ELF-1 (cell line): ENCODE measurements at regions not wholly inside any gene's neighbourhood (a gene's known extent, or its start where the extent isn't known, plus 50 kb on each side); places are given as distances from the start of the nearest gene placed in this dataset.

ENCODE experiments used
- DNase-seq: peaks from one replicate; pipeline ENCODE4 v3.0.0-alpha.2; 2016; ENCODE audit warnings: low read depth, low spot score

DNA sequence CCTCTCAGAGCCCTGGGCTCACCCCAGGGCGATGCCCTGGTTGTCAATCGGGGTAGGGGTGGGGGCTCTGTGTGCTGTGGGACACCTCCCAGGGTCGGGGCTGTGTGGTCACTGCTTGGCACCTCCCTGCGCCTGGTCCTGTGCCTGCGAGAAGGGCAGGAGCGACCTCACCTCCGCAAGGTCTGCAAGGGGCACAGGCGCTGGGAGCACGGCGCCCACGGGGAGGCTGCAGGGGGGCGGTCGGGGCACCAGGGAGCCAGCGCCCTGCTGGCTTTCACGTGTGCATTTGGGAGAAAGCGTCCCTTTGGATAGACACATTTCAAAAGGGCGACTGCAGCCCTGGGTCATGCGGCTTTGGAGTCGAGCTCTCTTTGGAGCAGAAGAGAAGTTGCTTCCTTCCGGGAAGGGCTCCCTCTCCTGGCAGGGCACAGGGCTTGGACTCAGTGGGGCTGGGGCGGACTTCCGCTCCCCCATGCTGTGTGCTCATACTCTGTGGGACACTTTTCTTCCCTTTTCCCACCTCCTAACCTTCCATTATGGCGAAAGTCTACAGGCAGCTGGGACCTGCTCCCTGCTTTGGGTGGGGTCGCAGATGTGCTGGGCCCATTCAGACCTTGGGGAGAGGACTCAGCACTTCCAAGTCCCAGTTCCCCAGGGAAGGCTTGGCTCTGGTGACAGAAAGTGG is 52.9 kb upstream of the SLC28A3 start:
- DNase-seq, result no peak

DNA sequence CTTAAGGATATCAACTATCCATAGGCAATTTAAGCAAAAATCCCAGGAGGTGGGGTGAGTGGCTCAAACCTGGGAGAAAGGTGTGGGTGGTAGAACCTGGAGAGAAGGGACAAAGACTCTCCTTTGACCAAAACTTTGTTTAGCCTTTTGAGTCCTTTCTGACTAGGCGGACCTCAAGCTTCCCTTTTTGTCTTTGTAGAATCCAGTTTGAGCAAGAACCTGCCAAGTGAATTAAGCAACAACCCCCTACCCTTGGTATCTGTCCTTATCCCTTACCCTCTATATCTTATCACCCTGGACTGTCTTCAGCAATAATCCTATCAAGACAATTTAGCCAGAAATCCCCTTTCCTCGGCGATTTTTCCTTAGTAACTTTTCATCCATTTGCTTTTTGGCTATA is 53.5 kb upstream of the SLC28A3 start:
- DNase-seq, result no peak

DNA sequence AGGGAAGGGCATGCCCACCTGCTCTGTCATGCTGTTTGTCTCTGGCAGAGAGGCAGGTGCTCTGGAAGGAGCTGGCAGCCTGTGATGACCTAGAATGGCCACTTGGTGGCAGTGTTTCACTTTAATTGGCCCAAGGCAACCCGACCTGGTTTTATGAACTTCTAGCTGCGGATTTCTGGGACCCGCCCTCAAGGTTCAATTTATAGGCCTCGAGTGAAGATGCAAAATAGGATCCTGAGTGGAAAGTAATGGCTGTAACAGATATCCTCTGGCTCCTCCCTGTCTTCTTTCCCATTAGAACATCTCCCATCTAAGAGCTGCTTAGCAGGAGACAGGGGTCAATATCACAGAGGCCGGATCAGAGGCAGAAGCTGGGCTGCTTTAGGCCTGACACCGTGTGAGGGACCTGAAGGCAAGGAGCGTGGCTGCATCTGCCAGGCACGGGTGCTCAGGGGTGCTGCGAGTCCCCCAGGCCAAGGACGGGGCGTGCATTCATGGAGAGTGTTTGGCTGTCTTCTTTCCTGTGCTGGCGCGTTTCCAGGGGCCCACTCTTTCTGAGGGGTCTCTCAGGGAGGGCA is 56.7 kb upstream of the SLC28A3 start:
- peak; percentile 86 for DNase-seq

DNA sequence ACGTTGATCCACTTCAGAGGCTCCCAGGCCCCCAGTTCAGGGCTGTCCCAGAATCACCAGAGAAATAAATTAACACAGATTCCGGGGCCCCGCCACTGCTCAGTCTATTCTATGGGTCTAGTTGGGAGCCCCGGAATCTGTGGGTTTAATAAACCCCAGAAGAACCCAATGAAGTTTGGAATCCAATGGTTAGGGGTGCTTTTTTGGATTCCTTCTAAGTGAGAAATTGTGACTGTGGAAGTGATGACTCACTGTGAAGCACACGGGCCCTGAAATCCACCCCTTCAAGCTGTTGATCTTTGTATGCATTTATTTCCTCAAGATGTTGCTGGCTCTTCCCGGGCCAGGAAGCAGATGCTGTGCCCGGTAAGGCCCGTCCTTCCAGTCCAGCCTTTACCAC is 57.3 kb upstream of the SLC28A3 start:
- DNase-seq, result no peak

DNA sequence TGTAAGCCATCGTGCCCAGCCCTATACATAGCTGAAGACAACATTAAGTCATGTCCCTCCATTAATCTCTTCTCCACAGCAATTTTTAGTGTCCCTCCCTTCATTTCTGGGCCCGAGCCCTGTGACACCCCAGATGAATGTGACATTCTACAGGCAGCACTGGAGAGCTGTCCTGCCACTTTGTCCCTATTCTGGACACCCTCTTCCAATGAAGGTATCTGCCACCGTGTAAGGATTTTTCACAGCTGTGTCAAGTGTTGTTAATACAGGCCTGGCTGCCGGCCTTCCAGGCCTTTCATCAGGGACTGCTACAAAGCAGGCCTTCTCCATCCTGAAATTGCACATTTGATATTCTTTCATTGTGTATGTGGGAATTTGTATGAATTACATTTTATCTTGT is 62.0 kb upstream of the SLC28A3 start:
- no peak for DNase-seq

DNA sequence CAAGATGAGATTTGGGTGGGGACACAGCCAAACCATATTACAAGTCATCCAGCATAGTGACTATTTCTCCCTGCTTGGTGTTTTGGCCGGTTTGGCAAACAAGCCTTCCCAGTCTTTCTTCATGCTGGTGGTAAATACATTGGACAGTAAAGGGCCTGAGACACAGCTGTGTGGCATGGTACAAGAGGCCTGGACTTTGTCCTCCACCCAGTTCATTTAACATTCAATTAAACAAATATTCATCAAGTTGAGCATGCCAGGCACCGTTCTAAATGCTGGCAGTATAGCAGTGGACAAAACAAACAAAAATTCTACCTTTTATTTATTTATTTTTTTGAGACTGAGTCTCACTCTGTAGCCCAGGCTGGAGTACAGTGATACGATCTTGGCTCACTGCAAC is 62.7 kb upstream of the SLC28A3 start:
- DNase-seq, result no peak

DNA sequence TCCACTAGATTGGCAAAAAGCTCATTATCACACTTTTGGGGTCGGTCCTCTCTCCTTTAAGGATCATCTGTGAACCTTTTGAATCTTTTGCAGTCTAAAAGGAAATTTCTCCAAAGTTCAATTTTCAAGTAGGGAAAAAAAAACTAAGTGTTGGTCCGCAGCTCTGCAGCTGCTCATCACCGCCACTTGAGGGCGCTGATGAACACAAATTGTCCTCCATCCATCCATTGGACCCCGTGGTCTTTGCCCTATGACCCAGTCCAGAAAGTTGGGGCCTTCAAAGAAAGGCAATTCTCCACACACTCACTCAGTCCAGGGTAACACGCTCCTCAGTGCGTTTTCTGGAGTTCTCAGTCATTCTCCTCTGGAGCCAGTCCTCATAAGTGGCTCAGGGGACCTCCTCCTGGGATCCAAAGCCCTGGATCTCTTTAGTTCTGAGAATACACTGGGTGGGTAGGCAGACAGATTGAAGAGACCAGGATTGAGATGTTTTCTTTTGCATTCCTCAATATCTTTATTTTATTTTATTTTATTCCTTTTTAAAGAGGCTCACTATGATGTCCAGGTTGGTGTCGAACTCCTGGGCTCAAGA is 63.6 kb upstream of the SLC28A3 start:
- peak; percentile 58 for DNase-seq

DNA sequence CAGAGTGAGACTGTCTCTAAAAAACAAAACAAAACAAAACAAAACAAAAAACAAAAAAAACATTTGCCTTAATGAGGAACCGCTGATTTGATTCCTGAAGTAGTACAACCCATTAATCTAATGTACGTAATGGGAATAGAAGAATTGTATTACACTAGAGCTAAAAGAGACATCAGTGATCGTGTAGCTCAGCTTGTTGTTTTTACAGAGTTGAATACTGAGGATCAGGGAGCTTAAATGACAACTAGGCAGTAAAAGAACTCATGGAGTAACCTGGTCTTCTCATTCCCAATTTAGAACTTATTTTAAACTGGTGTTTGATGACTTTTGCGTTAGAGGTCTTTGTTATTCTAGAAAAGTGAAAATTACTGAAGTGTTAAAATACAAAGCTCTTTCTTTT is 65.1 kb upstream of the SLC28A3 start:
- DNase-seq, result no peak

DNA sequence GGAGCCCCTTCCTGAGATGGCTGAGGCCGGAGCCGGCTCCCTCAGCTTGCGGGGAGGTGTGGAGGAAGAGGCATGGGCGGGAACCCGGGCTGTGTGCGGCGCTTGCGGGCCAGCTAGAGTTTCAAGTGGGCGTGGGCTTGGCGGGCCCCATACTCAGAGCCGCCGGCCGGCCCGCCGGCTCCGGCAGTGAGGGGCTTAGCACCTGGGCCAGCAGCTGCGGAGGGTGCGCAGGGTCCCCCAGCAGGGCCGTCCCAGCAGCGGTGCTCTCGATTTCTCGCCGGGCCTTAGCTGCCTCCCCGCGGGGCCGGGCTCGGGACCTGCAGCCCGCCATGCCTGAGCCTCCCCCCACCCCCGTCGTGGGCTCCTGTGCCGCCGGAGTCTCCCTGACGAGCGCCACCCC is 67.9 kb upstream of the SLC28A3 start:
- DNase-seq, result peak; percentile 22

DNA sequence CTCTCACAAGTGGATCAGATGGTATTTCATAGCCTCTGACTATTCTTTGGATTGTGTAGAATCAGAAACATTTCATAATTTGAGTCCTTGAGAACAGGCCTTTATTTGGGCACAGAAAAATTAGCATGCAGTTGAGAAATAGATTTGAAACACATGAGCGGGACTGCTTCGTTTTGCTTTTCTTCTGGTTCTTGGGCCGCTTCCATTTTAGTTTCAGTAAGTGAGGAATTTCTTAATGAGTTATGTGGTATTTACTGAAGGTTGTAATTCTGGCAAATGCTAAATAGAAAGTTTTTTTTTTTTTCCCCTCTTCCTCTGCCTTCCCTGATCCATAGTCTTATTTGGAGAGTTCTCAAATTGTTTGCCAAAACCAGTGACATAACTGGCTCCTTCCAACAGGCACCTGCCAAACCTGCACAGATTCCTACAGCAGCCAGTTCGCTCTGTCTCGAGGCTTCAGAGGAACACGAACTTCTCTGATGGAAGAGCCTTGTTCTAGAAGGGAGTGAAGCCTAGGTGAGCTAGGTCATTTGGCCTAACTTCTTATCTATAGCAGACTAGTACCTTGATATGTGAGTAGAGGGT is 71.2 kb upstream of the SLC28A3 start:
- no peak for DNase-seq

DNA sequence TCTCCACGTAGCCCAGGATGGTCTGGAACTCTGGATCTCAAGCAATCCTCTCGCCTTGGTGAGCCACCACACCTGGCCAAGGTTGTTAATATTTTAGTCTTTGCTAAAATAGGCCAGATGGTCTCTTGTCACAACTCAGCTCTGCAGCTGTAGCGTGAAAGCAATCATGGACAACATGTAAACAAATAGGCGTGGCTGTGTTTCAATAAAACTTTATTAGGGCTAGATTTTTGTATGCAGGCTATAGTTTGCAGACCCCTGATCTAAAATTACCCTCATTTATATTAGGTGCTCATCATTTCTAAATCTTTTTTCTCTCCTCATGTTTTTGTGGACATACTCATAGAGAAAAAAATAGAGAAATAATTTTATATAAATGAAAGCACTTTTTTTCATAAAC is 72.1 kb upstream of the SLC28A3 start:
- no peak for DNase-seq

DNA sequence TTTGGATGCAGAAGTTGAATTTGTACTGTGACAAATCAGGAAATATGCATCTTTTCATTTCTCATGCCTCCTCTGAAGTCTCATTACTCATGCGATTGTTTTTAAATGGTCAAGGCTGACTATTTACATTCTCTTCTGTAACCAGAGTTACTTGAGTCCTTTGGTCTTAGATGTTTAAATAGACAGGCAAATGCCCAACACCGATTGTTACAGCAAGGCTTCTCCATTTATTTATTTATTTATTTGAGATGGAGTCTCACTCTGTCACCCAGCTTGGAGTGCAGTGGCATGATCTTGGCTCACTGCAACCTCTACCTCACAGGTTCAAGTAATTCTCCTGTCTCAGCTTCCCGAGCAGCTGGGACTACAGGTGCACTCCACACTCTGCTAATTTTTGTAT is 72.7 kb upstream of the SLC28A3 start:
- no peak for DNase-seq

DNA sequence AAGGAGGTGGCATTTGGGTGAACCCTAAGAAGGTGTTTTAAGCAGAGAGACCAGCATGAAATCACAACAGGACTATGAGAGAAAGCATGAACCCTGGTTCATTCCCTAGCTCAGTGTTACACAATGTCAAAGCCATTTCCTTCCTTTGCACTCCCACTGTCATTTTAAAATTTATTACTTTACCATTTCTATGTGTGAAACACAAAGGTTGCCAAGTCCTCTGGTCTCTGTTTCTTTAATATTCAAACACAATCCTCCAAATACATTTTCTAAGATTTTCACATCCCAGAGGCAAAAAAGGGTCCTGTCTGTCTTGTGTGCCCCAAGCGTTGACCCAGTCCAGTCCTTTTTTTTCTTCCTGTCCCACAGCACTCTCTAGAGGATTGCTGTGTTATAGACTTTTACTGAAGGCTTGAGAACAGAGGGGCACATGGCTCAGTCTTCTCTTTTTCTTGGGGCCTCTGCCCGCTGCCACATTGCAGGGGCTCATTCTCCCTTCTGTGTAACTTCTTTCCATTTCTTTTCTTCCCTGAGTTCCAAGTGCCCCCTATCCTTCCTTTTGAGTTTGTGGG is 78.6 kb upstream of the SLC28A3 start:
- no peak for DNase-seq

DNA sequence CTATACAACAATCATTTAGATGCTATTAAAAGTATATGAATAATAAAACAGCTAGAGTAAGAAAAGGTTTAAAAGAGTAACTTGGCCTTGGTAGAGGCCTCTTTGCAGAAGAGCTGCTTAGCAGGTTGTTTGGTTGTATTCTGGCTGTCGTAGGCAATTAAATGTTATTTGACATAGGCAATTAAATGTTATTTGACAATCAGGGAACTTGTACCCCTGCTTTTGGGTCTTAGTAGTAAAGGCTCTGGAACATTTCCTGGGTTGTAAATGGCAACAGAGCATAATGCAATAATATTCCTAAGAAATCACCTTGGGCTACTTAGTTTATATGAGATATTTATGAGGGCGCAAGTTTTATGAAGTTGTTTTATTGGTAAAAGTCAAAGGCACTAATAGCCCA is 84.4 kb upstream of the SLC28A3 start:
- DNase-seq, result no peak

DNA sequence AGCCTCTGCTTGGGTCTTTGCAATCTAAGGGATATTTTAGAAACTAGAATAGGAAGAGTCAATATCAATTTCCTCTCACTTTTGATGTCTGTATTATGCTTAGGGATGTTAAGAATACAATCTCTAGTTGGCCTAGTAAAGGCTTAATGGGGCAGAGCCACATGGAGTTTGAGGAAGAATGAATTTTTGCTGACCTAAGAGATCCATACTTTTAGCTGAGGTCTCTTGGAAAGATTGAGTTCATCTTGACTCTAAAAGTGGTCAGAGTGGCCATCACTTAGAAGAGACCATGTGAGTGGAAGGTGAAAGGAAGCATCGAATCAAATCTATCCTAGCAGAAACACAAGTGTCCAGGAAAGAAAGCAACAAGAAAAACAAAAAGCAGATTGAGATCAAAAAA is 92.2 kb upstream of the SLC28A3 start:
- DNase-seq, result no peak

DNA sequence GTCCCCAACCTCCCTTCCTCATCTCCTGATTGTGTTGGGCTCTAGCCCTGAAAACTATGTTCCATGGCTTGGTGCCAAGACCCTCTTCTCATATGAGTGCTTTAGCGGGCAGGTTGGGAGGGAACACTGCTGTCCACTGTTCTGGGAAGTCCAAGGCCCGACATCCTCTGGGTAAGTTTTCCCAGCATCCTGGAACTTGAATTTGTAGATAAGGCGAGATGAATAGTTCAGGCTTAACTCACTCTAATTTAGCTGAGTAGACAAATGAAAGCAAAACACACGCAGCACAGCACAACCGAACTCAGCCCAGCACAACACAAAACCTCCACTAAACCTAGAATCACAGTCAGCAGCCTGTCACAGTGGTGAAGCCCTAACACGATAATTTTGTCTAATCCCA is 95.3 kb upstream of the SLC28A3 start:
- DNase-seq, result no peak

DNA sequence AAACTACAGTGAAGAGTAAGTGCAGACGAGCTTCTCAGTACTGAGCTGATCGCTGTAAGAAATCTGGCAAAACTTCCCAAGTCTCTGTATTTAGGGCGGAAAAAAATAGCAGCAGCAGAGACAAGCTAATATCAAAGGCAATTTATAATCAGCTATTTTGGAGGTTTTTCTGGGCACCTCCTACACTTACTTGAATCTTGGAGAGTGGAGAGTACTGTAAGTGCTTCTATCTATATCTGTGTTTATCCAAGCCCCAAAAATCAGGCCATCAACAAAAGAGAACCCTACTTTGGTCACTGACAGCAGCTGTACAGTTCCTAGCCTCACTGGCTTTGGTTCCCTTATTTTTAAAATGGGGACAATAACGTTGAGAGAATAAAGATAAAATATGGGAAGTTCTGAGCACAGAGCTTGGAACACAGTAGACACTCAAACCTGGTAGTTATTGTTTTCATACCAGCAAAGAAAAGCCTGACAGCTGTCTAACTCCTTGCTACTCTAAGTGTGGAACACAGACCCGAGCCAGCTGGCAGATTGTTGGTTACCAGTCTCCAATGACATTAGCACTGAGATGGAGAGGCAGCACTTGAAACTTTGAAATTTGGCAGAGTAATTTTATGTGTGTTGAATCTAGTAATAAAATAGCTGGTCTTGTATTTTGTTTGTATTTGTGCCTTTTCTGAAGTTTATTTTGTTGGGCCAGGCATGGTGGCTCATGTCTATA is 96.0 kb upstream of the SLC28A3 start:
- DNase-seq, result no peak

DNA sequence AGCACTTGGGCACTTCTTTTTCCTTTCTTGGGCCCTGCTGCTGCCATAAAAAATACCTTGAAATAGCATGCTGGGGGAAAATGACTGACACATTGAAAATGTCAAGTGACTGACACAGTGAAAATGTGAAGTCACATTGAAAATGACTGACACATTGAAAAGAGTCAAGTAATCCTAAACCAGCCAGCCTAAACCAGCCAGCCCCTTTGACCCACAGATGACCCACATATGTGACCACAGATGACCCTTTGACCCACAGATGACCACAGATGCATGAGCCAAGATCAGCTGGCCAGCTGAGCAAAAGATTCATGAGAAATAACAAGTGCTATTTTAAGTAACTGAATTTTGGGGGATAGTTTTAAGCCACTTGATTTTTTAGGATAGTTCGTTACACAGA is 97.8 kb upstream of the SLC28A3 start:
- no peak for DNase-seq

DNA sequence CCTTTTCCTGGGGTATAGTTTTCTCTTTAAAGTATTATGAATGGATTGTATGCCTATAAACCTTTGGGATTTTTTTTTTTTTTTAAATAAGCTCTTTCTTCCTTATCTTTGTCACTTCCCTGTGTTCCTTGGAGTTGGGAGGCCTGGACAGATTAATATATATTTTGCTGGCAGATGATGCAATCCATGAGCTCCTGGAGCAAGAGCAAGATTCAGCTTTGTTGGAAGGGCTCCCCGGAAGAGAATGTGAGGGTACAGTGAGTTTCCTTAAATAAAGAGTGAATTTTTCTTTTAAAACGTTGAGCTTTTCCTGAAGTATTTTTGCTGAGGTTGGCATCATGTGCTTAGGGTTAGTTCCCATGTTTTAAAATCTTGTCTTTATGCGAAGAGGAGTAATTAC is 98.7 kb upstream of the SLC28A3 start:
- no peak for DNase-seq

DNA sequence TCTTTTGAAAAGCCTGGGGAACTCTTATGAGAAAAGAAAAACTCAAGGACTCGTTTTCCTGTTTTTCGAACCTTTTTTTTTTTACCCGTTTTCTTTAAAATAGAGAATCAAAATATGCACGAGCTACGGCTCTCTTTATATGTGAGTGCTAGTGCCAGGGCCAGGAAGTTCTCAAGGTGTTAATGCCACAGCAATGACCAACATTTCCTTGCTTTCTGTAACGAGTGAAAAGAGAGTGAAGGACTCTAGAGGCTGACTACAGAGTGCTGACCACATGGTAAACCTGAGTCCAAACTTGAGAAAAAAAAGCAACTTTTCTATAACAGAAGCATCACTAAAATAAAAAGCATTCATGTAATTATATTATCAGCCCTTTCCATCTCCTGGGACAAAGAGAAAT is 102.2 kb upstream of the SLC28A3 start:
- DNase-seq, result no peak

DNA sequence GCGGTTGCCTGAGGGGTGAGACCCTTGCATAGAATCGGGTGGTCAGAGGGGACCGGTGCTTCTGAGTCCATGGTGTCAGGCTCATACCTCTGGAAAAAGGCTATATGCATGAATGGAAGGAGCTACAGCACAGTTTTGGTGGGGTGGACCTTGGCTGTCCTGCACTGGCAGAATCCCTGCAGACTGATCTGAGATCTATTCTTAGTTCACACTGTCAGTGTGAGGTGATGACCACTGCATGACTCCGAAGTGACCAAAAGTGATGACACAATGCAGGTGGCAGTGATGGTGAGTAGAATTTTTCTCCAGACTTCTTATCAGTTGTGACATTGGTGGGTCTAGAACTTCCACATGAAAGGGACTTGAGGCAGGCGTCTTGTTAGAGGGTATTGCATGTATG is 105.2 kb upstream of the SLC28A3 start:
- DNase-seq, result no peak

DNA sequence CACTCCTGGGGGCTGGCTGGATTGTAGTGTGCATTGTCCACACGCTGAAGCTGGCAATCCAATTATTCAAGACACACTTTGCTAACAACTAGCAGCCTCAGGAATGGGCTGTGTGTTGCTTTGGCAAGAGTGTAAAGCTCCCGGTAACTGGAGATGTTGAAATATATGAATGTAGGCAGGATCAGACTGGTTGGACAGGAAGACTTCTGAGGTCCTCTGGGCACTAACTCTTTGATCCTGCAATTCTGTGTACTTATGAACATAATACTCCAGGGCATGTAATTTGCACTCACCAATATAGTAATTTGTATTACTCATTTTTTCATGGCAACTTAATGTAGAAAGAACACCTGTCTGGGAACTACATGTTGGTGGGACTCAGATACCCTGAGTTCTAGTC is 106.7 kb upstream of the SLC28A3 start:
- no peak for DNase-seq
